ENCODE measurements at regions not wholly inside any gene's neighbourhood (a gene's known extent, or its start where the extent isn't known, plus 50 kb on each side); places are given as distances from the start of the nearest gene placed in this dataset.
"Not testable (repeated sequence)": the region's sequence is repeated elsewhere in the genome, so short reads cannot be mapped to it uniquely, and the experiment has no call there.

DNA sequence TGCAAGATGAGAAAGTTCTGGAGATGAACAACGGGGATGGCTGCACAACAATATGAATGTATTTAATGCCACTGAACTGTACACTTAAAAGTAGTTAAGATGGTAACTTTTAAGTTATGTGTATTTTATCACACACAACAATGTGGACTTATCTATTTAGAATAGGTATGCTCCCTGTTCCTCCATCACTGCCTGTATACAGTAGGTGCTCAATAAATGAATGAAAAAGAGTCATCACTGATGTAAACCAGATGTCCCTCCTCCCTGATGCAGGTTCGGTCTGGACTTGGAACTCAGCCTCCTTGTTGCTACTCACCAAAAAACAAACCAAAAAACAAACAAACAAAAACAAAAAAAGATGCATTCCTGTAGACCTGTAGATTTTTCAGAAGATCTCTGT is 65.9 kb upstream of the BOD1 start:
- Mint-ChIP-seq H3K9me3 (peaks cover 34% of the 10 kb centered on the region), H3K27me3 (ENCODE audit: low read depth) (no peaks in the 10 kb centered on the region; the same call in none of the 2 replicates), H3K4me3 (no peak overlapping the region), H3K36me3 (peaks cover 29% of the 10 kb centered on the region), H3K27ac (no peak overlapping the region), H3K4me1 (no peaks in the 10 kb centered on the region)
- no peak for TF ChIP-seq FOXP4 (CRISPR knock-in tag; IDR thresholded peaks at IDR 0.05)
- no peak for TF ChIP-seq NR3C1 (CRISPR knock-in tag; conservative IDR thresholded peaks at IDR 0.05; ENCODE audit: low read depth)
- no peak for TF ChIP-seq CREM (CRISPR knock-in tag; IDR thresholded peaks at IDR 0.05)
- no peak for TF ChIP-seq RORB (CRISPR knock-in tag; IDR thresholded peaks at IDR 0.05)
- no peak for TF ChIP-seq USF1 (CRISPR knock-in tag; IDR thresholded peaks at IDR 0.05)
- TF ChIP-seq, protein P1, sequence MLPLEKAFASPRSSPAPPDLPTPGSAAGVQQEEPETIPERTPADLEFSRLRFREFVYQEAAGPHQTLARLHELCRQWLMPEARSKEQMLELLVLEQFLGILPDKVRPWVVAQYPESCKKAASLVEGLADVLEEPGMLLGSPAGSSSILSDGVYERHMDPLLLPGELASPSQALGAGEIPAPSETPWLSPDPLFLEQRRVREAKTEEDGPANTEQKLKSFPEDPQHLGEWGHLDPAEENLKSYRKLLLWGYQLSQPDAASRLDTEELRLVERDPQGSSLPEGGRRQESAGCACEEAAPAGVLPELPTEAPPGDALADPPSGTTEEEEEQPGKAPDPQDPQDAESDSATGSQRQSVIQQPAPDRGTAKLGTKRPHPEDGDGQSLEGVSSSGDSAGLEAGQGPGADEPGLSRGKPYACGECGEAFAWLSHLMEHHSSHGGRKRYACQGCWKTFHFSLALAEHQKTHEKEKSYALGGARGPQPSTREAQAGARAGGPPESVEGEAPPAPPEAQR (CRISPR knock-in tag; IDR thresholded peaks at IDR 0.05): no peak
- TF ChIP-seq, protein P2, sequence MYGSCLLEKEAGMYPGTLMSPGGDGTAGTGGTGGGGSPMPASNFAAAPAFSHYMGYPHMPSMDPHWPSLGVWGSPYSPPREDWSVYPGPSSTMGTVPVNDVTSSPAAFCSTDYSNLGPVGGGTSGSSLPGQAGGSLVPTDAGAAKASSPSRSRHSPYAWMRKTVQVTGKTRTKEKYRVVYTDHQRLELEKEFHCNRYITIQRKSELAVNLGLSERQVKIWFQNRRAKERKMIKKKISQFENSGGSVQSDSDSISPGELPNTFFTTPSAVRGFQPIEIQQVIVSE (CRISPR knock-in tag; IDR thresholded peaks at IDR 0.05; ENCODE audit: borderline replicate concordance): no peak
- TF ChIP-seq PRRX2 (CRISPR knock-in tag; IDR thresholded peaks at IDR 0.05): no peak
- TF ChIP-seq EMX1 (CRISPR knock-in tag; IDR thresholded peaks at IDR 0.05): no peak
- TF ChIP-seq, protein P3, sequence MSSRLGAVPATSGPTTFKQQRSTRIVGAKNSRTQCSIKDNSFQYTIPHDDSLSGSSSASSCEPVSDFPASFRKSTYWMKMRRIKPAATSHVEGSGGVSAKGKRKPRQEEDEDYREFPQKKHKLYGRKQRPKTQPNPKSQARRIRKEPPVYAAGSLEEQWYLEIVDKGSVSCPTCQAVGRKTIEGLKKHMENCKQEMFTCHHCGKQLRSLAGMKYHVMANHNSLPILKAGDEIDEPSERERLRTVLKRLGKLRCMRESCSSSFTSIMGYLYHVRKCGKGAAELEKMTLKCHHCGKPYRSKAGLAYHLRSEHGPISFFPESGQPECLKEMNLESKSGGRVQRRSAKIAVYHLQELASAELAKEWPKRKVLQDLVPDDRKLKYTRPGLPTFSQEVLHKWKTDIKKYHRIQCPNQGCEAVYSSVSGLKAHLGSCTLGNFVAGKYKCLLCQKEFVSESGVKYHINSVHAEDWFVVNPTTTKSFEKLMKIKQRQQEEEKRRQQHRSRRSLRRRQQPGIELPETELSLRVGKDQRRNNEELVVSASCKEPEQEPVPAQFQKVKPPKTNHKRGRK (CRISPR knock-in tag; IDR thresholded peaks at IDR 0.05; ENCODE audit: borderline replicate concordance): no peak
- TF ChIP-seq GRHL2 (CRISPR knock-in tag; IDR thresholded peaks at IDR 0.05; ENCODE audit: insufficient replicate concordance, severe bottlenecking): no peak
- TF ChIP-seq, protein P4, sequence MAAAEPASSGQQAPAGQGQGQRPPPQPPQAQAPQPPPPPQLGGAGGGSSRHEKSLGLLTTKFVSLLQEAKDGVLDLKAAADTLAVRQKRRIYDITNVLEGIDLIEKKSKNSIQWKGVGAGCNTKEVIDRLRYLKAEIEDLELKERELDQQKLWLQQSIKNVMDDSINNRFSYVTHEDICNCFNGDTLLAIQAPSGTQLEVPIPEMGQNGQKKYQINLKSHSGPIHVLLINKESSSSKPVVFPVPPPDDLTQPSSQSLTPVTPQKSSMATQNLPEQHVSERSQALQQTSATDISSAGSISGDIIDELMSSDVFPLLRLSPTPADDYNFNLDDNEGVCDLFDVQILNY (CRISPR knock-in tag; IDR thresholded peaks at IDR 0.05): no peak
- TF ChIP-seq ERG (CRISPR knock-in tag; IDR thresholded peaks at IDR 0.05): no peak
- no peak for TF ChIP-seq KAT7 (CRISPR knock-in tag; IDR thresholded peaks at IDR 0.05; ENCODE audit: borderline replicate concordance)
- TF ChIP-seq, protein P5, sequence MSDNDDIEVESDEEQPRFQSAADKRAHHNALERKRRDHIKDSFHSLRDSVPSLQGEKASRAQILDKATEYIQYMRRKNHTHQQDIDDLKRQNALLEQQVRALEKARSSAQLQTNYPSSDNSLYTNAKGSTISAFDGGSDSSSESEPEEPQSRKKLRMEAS (CRISPR knock-in tag; IDR thresholded peaks at IDR 0.05): no peak
- CTCF ChIA-PET: no interaction called here
- POLR2A ChIA-PET: no interaction called here
- no peak for DNase-seq (ENCODE audit: low spot score)
- ATAC-seq: no peak

- peaks cover 18% of the 10 kb centered on the region for H3K36me3 Mint-ChIP-seq
- DNase-seq (ENCODE audit: low spot score); H3K4me3 Mint-ChIP-seq; CTCF ChIA-PET; H3K27ac Mint-ChIP-seq; ATAC-seq; POLR2A ChIA-PET; H3K27me3 Mint-ChIP-seq (ENCODE audit: low read depth): not testable (repeated sequence)
- peaks cover 10% of the 10 kb centered on the region for H3K4me1 Mint-ChIP-seq
- H3K9me3 Mint-ChIP-seq: peaks cover 27% of the 10 kb centered on the region
Observed at GRCh38 chr5:173684535-173684934, 68.1 kb upstream of the BOD1 start.

All from WTC11 (cell line).